Epithelial cell of esophagus (primary cell): ENCODE measurements at regions not wholly inside any gene's neighbourhood (a gene's known extent, or its start where the extent isn't known, plus 50 kb on each side); places are given as distances from the start of the nearest gene placed in this dataset.

ENCODE experiments used
- DNase-seq: peaks from one replicate; pipeline ENCODE4 v3.0.0; 2010; ENCODE audit warnings: low read depth
- H3K4me3 ChIP-seq: 2 replicates; pipeline ENCODE4 v1.5.1; 2011; ENCODE audit warnings: mild to moderate bottlenecking, low read length, control low read depth
- TF ChIP-seq, protein P1 (sequence below): IDR thresholded peaks from 2 replicates; pipeline ENCODE4 v1.5.1; 2011; ENCODE audit warnings: low read depth, mild to moderate bottlenecking, low read length, control low read depth, inconsistent platforms; ENCODE audit not compliant: insufficient read depth; ENCODE audit errors: missing control alignments

DNA sequence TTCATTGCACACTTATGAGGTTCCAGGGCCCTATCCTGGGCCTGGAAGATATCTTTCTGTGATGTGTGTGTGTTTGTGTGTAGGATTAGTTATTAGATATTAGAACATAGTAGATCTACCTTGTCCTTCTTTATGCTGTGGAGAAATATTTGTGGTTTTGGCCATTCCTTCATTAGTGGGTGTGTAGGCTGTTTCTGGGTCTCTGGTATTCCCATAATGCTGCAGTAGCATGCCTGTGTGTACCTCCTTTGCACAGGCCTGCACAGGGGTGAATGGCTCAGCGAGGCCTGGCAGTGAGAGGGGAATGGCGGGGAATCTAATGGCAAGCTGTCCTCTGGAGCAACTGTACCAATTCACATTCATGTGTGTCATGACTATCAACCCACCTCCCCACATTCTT lies 125.8 kb upstream of the MRPS22 start:
- H3K4me3 ChIP-seq: no peak overlapping the region

DNA sequence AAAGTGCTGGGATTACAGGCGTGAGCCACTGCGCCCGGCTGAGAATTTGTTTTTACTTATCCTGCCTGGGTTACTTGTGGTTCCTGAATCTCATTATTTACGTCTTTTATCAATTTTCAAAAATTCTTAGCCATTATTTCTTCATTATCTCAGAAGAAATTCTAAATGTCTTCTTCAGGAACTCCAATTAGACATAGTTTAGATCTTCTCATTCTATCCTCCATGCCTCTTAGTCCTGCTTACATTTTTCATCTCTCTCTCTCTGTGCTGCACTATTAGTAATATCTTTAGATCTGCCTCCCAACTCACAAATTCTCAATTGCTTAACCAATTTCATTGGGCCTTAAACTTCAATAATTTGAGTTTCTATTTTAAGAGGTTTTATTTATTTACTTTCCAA lies 124.4 kb upstream of the MRPS22 start:
- TF ChIP-seq, protein P1, sequence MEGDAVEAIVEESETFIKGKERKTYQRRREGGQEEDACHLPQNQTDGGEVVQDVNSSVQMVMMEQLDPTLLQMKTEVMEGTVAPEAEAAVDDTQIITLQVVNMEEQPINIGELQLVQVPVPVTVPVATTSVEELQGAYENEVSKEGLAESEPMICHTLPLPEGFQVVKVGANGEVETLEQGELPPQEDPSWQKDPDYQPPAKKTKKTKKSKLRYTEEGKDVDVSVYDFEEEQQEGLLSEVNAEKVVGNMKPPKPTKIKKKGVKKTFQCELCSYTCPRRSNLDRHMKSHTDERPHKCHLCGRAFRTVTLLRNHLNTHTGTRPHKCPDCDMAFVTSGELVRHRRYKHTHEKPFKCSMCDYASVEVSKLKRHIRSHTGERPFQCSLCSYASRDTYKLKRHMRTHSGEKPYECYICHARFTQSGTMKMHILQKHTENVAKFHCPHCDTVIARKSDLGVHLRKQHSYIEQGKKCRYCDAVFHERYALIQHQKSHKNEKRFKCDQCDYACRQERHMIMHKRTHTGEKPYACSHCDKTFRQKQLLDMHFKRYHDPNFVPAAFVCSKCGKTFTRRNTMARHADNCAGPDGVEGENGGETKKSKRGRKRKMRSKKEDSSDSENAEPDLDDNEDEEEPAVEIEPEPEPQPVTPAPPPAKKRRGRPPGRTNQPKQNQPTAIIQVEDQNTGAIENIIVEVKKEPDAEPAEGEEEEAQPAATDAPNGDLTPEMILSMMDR: no peak
- no peak overlapping the region for H3K4me3 ChIP-seq
- DNase-seq: no peak

More for the DNA sequence above, 125.8 kb upstream of the MRPS22 start:
- no peak for DNase-seq
- TF ChIP-seq, protein P1: no peak

DNA sequence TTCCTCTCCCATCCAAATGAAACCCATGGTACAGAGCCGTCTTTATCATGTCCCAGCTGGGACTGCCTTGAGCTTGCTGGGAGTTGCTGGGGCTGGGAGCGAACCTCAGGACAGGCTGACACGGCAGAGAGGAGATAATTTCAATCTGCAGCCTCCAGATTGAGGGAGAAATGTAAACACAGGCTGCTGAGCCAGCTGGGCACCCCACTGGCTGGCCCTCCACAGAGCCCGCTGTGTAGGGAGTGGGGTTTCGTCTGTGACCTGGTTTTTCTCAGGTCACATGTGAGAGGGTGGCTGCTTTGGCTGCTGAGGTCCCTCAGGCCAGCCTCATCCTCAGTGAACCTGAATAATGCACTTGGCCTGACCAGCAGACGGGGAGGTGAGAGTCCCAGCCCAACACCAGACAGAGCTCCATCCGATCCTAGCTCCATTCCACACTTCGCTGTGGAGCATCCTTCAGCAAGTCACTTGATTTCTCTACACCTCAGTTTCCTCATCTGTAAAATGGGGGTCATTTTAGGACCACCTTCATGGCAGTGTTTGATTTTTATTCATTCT lies 121.6 kb upstream of the MRPS22 start:
- TF ChIP-seq, protein P1: no peak

DNA sequence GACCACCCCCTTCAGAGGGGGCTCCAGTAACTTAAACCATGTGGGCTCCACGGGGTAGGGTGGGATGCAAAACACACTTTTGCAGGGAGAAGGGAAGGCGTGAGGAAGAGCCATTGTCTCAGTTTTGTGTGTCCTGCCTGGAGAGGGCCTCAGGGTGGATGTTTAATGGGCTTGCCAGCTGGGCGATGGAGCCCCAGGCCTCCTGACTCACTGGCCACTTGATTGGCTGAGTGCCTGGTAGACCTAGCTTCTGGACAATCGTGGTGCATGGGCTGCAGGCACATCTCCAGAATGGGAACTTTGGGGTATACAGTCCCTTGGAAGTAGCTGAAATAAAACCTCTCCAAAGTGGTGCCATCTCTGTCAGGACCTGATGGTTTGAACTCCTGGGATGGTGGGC lies 118.3 kb upstream of the MRPS22 start:
- no peak overlapping the region for H3K4me3 ChIP-seq
- TF ChIP-seq, protein P1: no peak
- no peak for DNase-seq

More for the DNA sequence above, 121.6 kb upstream of the MRPS22 start:
- no peak for DNase-seq
- H3K4me3 ChIP-seq: no peak overlapping the region

DNA sequence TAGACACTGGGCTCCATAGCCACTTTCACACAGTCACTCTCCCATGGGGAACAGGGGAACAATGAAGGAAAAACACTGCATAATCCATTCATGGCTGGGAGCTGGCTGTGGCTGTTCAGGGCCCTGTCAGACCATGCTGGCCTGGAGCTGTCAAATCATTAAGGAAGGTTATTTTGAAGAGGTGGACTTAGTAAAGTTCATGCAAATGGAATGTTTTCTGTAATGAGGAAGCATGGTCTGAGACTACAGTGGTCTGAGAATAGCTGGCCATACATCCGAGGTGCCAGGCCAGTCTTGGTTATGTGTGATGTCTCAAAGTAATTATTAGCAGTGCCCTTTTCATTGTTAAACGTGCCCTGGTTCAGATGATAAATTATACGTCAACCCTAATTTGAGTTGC lies 117.1 kb upstream of the MRPS22 start:
- H3K4me3 ChIP-seq: no peak overlapping the region
- TF ChIP-seq, protein P1: no peak
- DNase-seq: no peak

DNA sequence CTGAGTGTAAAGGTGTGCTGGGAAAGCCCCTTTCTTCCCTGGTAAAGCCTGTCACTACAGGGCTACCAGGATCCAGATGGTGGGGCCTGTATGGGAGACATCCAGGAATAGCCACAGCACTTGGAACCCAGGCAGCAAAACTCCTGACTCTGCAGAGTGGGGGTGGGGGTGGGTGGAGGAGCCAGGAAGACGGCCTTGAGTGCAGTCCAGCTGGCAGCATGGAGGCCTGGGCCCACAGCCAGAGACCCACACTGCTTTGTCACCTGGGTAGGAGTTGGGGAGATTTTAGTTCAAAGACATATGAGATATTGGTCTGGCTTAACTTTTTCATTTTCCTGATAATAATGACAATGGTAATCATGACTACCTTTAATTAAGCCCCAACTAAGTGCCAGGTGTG lies 116.7 kb upstream of the MRPS22 start:
- no peak overlapping the region for H3K4me3 ChIP-seq
- TF ChIP-seq, protein P1: no peak
- no peak for DNase-seq

DNA sequence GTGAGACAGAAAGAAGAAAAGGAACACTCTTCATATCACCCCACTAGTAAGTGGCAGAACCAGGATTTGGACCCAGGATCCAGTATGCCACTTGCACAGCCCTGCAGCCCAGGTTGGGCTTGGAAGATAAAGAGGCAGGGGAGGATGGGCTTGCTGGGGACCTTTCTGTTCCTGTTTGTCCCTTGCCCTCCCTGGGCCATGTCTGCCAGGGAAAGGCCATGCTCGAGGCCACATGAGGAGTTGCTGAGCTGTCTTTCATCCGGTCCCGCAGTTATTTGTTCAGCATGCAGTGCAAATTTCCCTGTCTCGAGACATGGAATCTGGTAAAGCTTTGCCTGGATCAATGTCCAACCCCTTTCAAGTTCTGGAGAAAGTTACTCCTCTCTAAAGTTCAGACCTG lies 116.0 kb upstream of the MRPS22 start:
- H3K4me3 ChIP-seq: no peak overlapping the region
- DNase-seq: no peak
- TF ChIP-seq, protein P1: no peak
